K562 (cell line): ENCODE measurements at regions not wholly inside any gene's neighbourhood (a gene's known extent, or its start where the extent isn't known, plus 50 kb on each side); places are given as distances from the start of the nearest gene placed in this dataset.

Experiments
- ATAC-seq: fragments of 200-7000 bp; cut with Tn5 transposase; 3 replicates; pipeline ENCODE4 v1.9.1; 2020; ENCODE audit warnings: moderate library complexity
- BruUV-seq: library from RNA; stranded (reverse); fragments of 400-500 nt; replicated peaks from 2 replicates; lab custom pipeline; 2021; lab: Mats Ljungman, UMichigan
- CTCF ChIA-PET: fragments of 300-600 bp; formaldehyde crosslinking; extraction: SDS; loops from one replicate; lab custom pipeline; 2021; ENCODE audit warnings: low intra/inter-chr PET ratio; lab: Yijun Ruan, JAX
- POLR2A ChIA-PET: fragments of 300-600, 350-650 bp; sonication (Branson Sonifier 250); formaldehyde crosslinking; extraction: SDS; loops from one replicate; lab custom pipeline; 2021; ENCODE audit warnings: antibody characterized with exemption, inconsistent platforms; lab: Yijun Ruan, JAX
- DNase-seq, 4 experiments: peaks; one replicate each; pipeline versions ENCODE4 v3.0.0 to v3.0.0-alpha.2; 2011 to 2018; ENCODE audit warnings: low spot score in 3 of 4, mixed read lengths in 3 of 4; ENCODE audit errors: extremely low read depth in 1 of 4
- FAIRE-seq: peaks from 2 replicates; lab custom pipeline; 2011; peaks lifted over from hg19 to GRCh38; lab: Jason Lieb, UNC
- H2AFZ ChIP-seq: 2 replicates; pipeline ENCODE4 v1.6.0; 2011; ENCODE audit warnings: low read depth, low read length, control low read depth, inconsistent platforms
- H3K27ac ChIP-seq: fragments of 200-600 bp; 3 replicates; pipeline ENCODE4 v1.8.0; 2011; ENCODE audit warnings: low read depth, mild to moderate bottlenecking, control low read depth, inconsistent platforms, low read length, moderate library complexity, mixed read lengths; ENCODE audit errors: extremely low read depth
- H3K27me3 ChIP-seq, 2 experiments: fragments of 300-600 bp in 1 of 2; 2 replicates in 1 of 2; 3 replicates in 1 of 2; pipeline versions ENCODE4 v1.6.0 to v1.8.0; 2011; ENCODE audit warnings: inconsistent platforms in 2 of 2, low read length in 2 of 2, mild to moderate bottlenecking in 1 of 2, mixed read lengths in 1 of 2, moderate library complexity in 1 of 2; ENCODE audit not compliant: control insufficient read depth in 2 of 2, insufficient read depth in 2 of 2
- H3K36me3 ChIP-seq: fragments of 300-600 bp; 3 replicates; pipeline ENCODE4 v1.8.0; 2011; ENCODE audit warnings: mild to moderate bottlenecking, low read length, inconsistent platforms; ENCODE audit not compliant: control insufficient read depth, insufficient read depth
- H3K4me1 ChIP-seq, 2 experiments: fragments of 200-600 bp in 1 of 2; replicated peaks in 1 of 2; 2 replicates in 1 of 2; 3 replicates in 1 of 2; pipeline versions ENCODE4 v1.5.1 to v1.8.0; 2011; ENCODE audit warnings: inconsistent platforms in 2 of 2, low read length in 2 of 2, mild to moderate bottlenecking in 1 of 2, mixed read lengths in 1 of 2, moderate library complexity in 1 of 2; ENCODE audit not compliant: control insufficient read depth in 2 of 2, insufficient read depth in 2 of 2
- H3K4me2 ChIP-seq: 2 replicates; pipeline ENCODE4 v1.6.1; 2011; ENCODE audit warnings: low read length, control low read depth, inconsistent platforms, mixed read lengths; ENCODE audit not compliant: insufficient read depth
- H3K4me3 ChIP-seq: fragments of 200-600 bp; sonication (generic), shearing (Covaris generic); 2 replicates; pipeline ENCODE4 v1.5.1; 2016; ENCODE audit warnings: control low read depth, inconsistent platforms
- H3K79me2 ChIP-seq: fragments of 200-600 bp; 3 replicates; pipeline ENCODE4 v1.8.0; 2011; ENCODE audit warnings: low read length, inconsistent platforms; ENCODE audit not compliant: control insufficient read depth, insufficient read depth
- H3K9ac ChIP-seq, 2 experiments: 2 replicates each; pipeline versions ENCODE4 v1.6.0 to v1.6.1; 2011; ENCODE audit warnings: low read depth in 2 of 2, low read length in 2 of 2, control low read depth in 1 of 2, inconsistent platforms in 1 of 2, mild to moderate bottlenecking in 1 of 2, mixed read lengths in 1 of 2; ENCODE audit not compliant: insufficient read depth in 1 of 2
- H3K9me1 ChIP-seq: one replicate; pipeline ENCODE4 v1.6.0; 2011; ENCODE audit warnings: inconsistent platforms, mild to moderate bottlenecking, low read length, moderate library complexity; ENCODE audit not compliant: control insufficient read depth, insufficient read depth
- H3K9me3 ChIP-seq: replicated peaks from 2 replicates; pipeline ENCODE4 v1.5.1; 2011; ENCODE audit warnings: low read depth, low read length, inconsistent platforms; ENCODE audit not compliant: control insufficient read depth, insufficient read depth
- H4K20me1 ChIP-seq: replicated peaks from 2 replicates; pipeline ENCODE4 v1.6.1; 2011; ENCODE audit warnings: low read length, inconsistent platforms, mixed read lengths; ENCODE audit not compliant: control insufficient read depth, insufficient read depth
- EGR1 ChIP-seq: fragments of 450-650 bp; conservative IDR thresholded peaks from 2 replicates; pipeline ENCODE4 v1.6.1; 2017; ENCODE audit warnings: mild to moderate bottlenecking
- ETV6 ChIP-seq, 3 experiments: fragments of 150-350 bp in 1 of 3; sonication (generic) in 1 of 3; formaldehyde crosslinking in 1 of 3; IDR thresholded peaks; 2 replicates each; pipeline versions ENCODE4 v1.6.1 to v1.8.0; 2014 to 2022; ENCODE audit warnings: borderline replicate concordance in 2 of 3, low read depth in 2 of 3, antibody characterized with exemption in 1 of 3, low read length in 1 of 3, mild to moderate bottlenecking in 1 of 3, missing genetic modification reagents in 1 of 3
- EWSR1 ChIP-seq: fragments of 450-650 bp; IDR thresholded peaks from 2 replicates; pipeline ENCODE4 v1.6.1; 2018; ENCODE audit warnings: borderline replicate concordance, mild to moderate bottlenecking, low read depth, moderate library complexity; ENCODE audit not compliant: partially characterized antibody
- MTA2 ChIP-seq: fragments of 450-650 bp; IDR thresholded peaks from 2 replicates; pipeline ENCODE4 v1.6.1; 2016; ENCODE audit warnings: low read depth
- POLR2B ChIP-seq: fragments of 450-650 bp; IDR thresholded peaks from 2 replicates; pipeline ENCODE4 v1.6.1; 2018; ENCODE audit warnings: low read depth; ENCODE audit not compliant: partially characterized antibody
- STAT5A ChIP-seq: IDR thresholded peaks from 2 replicates; pipeline ENCODE4 v1.6.1; 2012; ENCODE audit warnings: low read length, inconsistent platforms, borderline replicate concordance
- TRIM24 ChIP-seq, 2 experiments: fragments of 450-650 bp; IDR thresholded peaks; 2 replicates each; pipeline ENCODE4 v1.6.1; 2016
- ZNF668 ChIP-seq: fragments of 250-450 bp; sonication (Bioruptor Pico); IDR thresholded peaks from 2 replicates; pipeline ENCODE4 v1.8.0; 2022; ENCODE audit warnings: mild to moderate bottlenecking, inconsistent platforms
- WGBS: fragments of 100-300 bp; shearing (Covaris generic); methylation state at CpG from one replicate; pipeline ENCODE4 v1.1.6; 2016; ENCODE audit warnings: low coverage, mixed read lengths; ENCODE audit not compliant: insufficient coverage; ENCODE audit errors: missing lambda C conversion rate; 5-methylcytosine and 5-hydroxymethylcytosine counted together
- in situ Hi-C: fragments of 300-500 bp; cut with MboI; formaldehyde crosslinking; loops from 4 replicates; pipeline ENCODE4 v1.15.0; 2018; ENCODE audit warnings: inconsistent platforms, mixed read lengths
- intact Hi-C: fragments of 100-400 bp; cut with micrococcal nuclease; formaldehyde crosslinking; loops from 2 replicates; pipeline ENCODE4 v1.14.2; 2022
- TF ChIP-seq, protein P1 (sequence below), 2 experiments: fragments of 450-650 bp in 1 of 2; sonication (generic) in 1 of 2; formaldehyde crosslinking in 1 of 2; IDR thresholded peaks in 1 of 2; conservative IDR thresholded peaks in 1 of 2; 2 replicates each; pipeline versions ENCODE4 v1.6.1 to v1.8.1; 2016 to 2023; ENCODE audit warnings: mild to moderate bottlenecking in 2 of 2, moderate library complexity in 2 of 2, inconsistent platforms in 1 of 2, missing genetic modification reagents in 1 of 2

DNA sequence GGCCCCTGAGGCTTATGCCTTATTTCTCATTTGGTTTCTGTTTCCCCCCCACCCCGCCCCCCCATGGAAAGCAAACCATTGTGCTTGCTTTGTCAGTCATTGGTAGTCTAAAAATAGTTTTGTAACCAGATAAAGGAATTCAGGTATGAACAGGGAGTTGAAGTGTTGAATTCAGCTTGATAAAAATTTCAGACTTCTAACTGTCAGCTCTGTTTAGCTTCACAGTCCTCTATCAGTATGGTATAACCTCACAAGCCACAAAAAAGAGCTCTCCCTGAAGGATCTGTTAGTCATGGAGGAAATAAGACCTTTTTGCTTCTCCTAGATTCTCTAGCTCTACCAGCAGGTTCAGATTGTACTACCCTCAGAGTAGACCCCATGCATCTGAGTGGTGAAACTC, 378.1 kb downstream of the TMEM38B start:
- POLR2A ChIA-PET: no interaction called here
- no peaks in the 10 kb centered on the region for H4K20me1 ChIP-seq
- DNase-seq (no peak), ATAC-seq (no peak), FAIRE-seq (no peak)
- no peak overlapping the region for H3K4me3 ChIP-seq
- TF ChIP-seq POLR2B (no peak), ETV6 (IDR thresholded peaks at IDR 0.05; ENCODE audit: borderline replicate concordance in 1 of 2, low read depth in 2 of 2, low read length in 1 of 2) (no peak), ETV6 (CRISPR knock-in tag; IDR thresholded peaks at IDR 0.05; ENCODE audit: borderline replicate concordance) (no peak)
- no peaks in the 10 kb centered on the region for H3K9me1 ChIP-seq
- H3K9ac ChIP-seq: no peak overlapping the region
- CTCF ChIA-PET: no interaction called here
- no peak overlapping the region for H2AFZ ChIP-seq
- in situ Hi-C loops (no loop called here), intact Hi-C loops (no loop called here)
- H3K36me3 ChIP-seq: no peaks in the 10 kb centered on the region
- no TSS peak for BruUV-seq
- no peak overlapping the region for H3K4me2 ChIP-seq
- H3K9me3 ChIP-seq: no peaks in the 10 kb centered on the region
- no peak overlapping the region for H3K27ac ChIP-seq
- H3K4me1 ChIP-seq: no peaks in the 10 kb centered on the region
- H3K79me2 ChIP-seq: no peaks in the 10 kb centered on the region
- H3K27me3 ChIP-seq: no peaks in the 10 kb centered on the region
- 0% methylated on average over 1 of the region's 1 CpG for WGBS

DNA sequence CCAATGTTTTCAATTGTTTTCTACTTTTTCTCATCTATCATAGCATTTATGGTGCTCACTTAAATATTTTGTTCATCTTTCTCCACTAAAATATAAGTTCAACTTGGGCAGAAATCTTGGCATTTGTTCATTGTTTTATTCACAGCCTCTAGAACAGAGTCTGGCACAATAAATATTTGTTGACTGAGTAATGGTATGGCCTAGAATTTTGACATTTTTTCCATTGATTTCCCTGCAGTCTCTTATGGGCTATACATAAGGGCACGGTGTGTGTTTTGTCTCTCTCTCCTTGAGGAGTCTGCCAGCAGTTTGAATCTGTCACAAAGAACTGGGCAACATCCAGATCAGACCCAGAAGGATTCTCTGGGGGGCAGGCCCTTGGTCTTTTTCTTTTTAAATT, 379.7 kb downstream of the TMEM38B start:
- ChIA-PET POLR2A (no interaction called here), CTCF (no interaction called here)
- BruUV-seq: no TSS peak
- no peak overlapping the region for H3K27ac ChIP-seq
- ATAC-seq: no peak
- H3K9ac ChIP-seq: no peak overlapping the region
- in situ Hi-C loops: no loop called here
- WGBS: 0% methylated on average over 1 of the region's 1 CpG
- H3K4me1 ChIP-seq: no peaks in the 10 kb centered on the region
- no peak overlapping the region for H2AFZ ChIP-seq
- no peak overlapping the region for H3K4me3 ChIP-seq
- no peaks in the 10 kb centered on the region for H3K27me3 ChIP-seq
- no peaks in the 10 kb centered on the region for H4K20me1 ChIP-seq
- TF ChIP-seq TRIM24 (IDR thresholded peaks at IDR 0.05) (no peak), MTA2 (no peak), ZNF668 (CRISPR knock-in tag) (no peak), EWSR1 (no peak), EGR1 (no peak), STAT5A (no peak)
- TF ChIP-seq, protein P1, sequence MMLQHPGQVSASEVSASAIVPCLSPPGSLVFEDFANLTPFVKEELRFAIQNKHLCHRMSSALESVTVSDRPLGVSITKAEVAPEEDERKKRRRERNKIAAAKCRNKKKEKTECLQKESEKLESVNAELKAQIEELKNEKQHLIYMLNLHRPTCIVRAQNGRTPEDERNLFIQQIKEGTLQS (IDR thresholded peaks at IDR 0.05): no peak
- TF ChIP-seq, protein P1 (CRISPR knock-in tag; conservative IDR thresholded peaks at IDR 0.05): no peak
- no peak for FAIRE-seq
- intact Hi-C loops: no loop called here
- H3K4me2 ChIP-seq: no peak overlapping the region
- H3K9me3 ChIP-seq: no peaks in the 10 kb centered on the region
- no peak for DNase-seq
- no peaks in the 10 kb centered on the region for H3K79me2 ChIP-seq
- no peaks in the 10 kb centered on the region for H3K9me1 ChIP-seq
- H3K36me3 ChIP-seq: no peaks in the 10 kb centered on the region
